ENCODE measurements at regions not wholly inside any gene's neighbourhood (a gene's known extent, or its start where the extent isn't known, plus 50 kb on each side); places are given as distances from the start of the nearest gene placed in this dataset.

DNA sequence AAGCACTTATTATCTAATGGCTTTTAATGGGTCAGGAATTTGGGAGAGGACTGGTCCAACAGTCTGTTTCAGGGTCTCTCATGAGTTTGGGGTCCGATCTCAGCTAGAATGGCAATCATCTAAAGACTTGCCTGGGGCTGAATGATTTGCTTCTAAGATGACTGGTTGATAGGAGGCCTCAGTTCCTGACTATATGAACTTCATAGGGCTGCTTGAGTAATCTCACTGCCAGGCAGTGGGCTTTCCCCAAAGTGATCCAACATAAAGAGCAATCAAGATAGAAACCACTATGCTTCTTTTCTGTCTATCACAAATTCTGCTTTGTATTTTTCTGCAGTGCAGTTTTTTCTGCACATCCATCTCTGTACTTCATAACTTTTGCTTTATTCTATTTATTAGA lies 793.5 kb upstream of the CHAC2 start:
- Mint-ChIP-seq H3K36me3 (no peaks in the 10 kb centered on the region), H3K27ac (no peak overlapping the region), H3K4me3 (no peak overlapping the region), H3K9me3 (peaks cover 3% of the 10 kb centered on the region), H3K4me1 (no peaks in the 10 kb centered on the region)
- DNase-seq (ENCODE audit: low spot score in 2 of 2) (no peak), ATAC-seq (peak; percentile 82)

DNA sequence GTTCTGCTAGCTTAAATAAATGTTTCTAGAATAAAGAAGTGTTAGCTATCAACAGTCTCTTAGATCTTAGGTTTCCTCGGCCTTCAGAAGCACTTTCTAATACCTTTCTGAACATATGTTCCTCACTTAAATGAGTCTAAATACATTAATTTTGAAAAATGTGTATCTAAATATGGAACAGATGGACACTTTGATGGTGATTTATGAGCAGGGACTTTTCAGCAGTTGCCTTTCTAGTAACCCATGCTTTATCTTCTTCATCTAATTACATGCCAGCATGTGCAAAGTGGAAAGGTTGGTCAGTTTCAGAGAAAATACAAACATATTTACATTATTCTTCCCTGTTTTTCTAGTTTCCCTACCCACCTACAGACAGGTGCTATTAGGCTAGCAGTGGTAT lies 797.0 kb upstream of the CHAC2 start:
- Mint-ChIP-seq H3K9me3 (peaks cover 3% of the 10 kb centered on the region), H3K27ac (no peak overlapping the region), H3K4me3 (no peak overlapping the region), H3K4me1 (no peaks in the 10 kb centered on the region), H3K36me3 (no peaks in the 10 kb centered on the region)
- ATAC-seq (no peak), DNase-seq (ENCODE audit: low spot score in 2 of 2) (no peak)

DNA sequence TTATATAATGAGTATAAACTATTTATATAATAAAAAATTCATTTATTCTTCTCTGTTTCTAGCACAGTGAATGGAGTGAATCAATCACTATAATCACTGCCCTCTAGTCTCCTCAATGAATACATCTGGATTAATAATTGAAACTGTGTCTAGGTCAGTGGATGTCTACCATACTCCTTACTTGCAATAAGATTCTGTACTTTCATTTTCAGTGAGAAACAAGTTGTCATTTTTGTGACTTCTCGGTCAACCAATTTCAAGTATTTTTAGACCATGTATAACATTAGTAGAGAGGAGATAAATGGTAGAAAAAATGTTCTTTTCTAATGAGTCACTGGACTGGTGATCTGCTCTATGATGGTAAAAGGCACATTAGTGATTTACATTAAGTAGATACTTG lies 799.6 kb upstream of the CHAC2 start:
- H3K9me3 Mint-ChIP-seq, result peaks cover 3% of the 10 kb centered on the region
- DNase-seq (ENCODE audit: low spot score in 2 of 2) (no peak), ATAC-seq (no peak)
- no peaks in the 10 kb centered on the region for H3K4me1 Mint-ChIP-seq
- no peak overlapping the region for H3K4me3 Mint-ChIP-seq
- H3K27ac Mint-ChIP-seq, result no peak overlapping the region
- no peaks in the 10 kb centered on the region for H3K36me3 Mint-ChIP-seq

DNA sequence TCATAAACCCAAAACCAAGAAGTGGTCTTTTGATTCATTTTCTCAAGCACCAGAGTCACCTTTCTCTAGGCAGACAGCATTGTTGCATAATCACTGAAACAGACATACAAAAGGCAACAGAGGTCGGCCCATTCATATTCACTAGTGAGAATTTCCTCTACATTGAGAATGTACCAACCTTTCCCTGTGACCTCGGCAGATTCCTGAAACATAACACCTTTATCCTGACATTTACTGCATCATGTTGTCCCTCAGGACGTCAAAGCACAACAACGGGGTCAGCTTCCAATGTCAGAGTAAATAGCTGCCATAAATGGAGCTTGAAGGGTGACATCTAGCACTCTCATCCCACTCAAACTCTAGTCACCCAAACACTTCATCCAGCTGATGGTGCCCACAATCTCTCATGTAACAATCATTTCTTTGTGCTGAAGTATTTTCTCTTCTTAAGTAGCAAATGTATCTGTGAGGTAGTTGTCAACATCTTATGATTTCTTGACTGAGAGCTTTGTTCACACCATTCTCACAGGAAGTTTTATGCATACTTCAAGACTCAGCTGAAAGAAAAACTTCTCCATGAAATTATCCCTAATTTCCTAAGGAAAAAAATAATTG lies 802.6 kb upstream of the CHAC2 start:
- peaks cover 5% of the 10 kb centered on the region for H3K9me3 Mint-ChIP-seq
- no peaks in the 10 kb centered on the region for H3K4me1 Mint-ChIP-seq
- DNase-seq (ENCODE audit: low spot score in 2 of 2) (no peak), ATAC-seq (no peak)
- no peaks in the 10 kb centered on the region for H3K36me3 Mint-ChIP-seq
- H3K27ac Mint-ChIP-seq, result no peak overlapping the region
- H3K4me3 Mint-ChIP-seq, result no peak overlapping the region

DNA sequence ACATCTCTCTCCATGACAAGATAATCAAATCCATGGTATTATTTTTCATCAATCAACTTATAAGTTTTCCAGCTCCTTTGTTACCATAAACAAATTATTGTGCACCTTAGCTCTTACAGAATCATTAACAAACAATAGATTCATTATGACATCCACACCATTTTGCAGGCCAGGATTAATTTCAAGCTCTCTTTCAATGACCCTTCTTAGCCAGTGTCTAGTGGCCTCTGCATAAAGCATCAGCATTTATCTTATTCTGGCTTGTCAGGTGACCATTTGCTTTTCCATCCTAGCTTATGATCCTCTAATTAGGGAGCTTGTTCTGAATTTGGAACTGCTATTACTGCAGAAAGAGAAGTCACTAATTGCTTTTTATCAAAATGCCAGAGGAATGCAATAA lies 806.2 kb upstream of the CHAC2 start:
- ATAC-seq (no peak), DNase-seq (ENCODE audit: low spot score in 2 of 2) (no peak)
- Mint-ChIP-seq H3K9me3 (peaks cover 5% of the 10 kb centered on the region), H3K4me1 (no peaks in the 10 kb centered on the region), H3K4me3 (no peak overlapping the region), H3K36me3 (no peaks in the 10 kb centered on the region), H3K27ac (no peak overlapping the region)

DNA sequence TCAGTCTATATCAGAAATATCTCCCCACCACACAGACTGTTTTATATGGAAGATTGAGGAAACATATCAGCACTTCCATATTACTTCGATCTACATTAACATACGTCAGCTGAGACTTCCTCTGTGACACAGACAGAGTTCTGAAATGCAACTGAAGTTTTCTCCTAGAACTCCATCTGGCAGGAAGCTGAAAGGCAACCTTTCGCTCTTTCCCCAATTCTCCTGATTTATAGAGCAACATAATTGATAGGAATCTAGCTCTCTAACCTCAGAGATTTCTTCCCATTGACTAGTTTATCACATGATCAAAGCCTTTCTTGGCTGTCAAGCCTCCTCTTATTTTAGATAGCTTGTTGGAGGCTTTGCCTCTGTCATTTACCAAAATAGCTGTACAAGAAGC lies 806.7 kb upstream of the CHAC2 start:
- H3K4me1 Mint-ChIP-seq, result no peaks in the 10 kb centered on the region
- H3K4me3 Mint-ChIP-seq, result no peak overlapping the region
- peaks cover 5% of the 10 kb centered on the region for H3K9me3 Mint-ChIP-seq
- no peak overlapping the region for H3K27ac Mint-ChIP-seq
- ATAC-seq (no peak), DNase-seq (ENCODE audit: low spot score in 2 of 2) (no peak)
- H3K36me3 Mint-ChIP-seq, result no peaks in the 10 kb centered on the region

DNA sequence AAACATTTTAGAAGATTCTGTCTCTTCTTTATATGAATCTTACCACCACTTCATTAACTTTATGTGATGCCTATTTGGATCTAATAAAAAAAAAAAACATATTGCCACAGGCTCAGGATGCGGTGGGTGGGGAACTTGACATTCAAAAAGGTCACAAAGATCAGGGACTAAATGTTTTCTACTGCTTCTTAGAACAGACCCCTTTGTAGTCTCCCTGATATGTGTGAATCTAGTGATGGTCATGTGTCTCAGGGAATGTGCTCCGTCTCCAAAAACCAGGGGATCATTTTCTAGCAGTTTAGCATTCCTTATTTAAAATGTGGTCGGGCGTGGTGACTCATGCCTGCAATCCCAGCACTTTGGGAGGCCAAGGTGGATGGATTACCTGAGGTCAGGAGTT lies 807.8 kb upstream of the CHAC2 start:
- DNase-seq (ENCODE audit: low spot score in 2 of 2), result no peak
- Mint-ChIP-seq H3K4me3 (no peak overlapping the region), H3K9me3 (peaks cover 5% of the 10 kb centered on the region), H3K36me3 (no peaks in the 10 kb centered on the region), H3K4me1 (no peaks in the 10 kb centered on the region), H3K27ac (no peak overlapping the region)
- no peak for ATAC-seq

DNA sequence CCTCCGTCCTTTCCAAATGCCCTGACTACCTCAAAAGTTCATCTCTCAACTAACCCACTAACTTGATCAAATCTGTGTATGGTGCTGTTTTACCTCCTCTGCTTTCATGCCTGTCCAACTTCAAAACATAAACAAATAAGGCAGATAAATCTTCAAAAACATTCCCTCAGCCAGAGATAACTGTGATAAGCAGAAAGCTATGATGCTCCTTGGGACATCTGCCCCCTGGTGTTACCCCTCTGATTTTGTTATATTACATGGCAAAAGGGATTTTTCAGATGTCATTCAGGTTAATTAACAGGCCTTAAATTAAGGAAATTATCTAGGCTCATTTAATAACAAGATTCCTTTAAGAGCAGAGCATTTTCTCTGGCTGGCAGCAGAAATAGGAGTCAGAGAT lies 810.8 kb upstream of the CHAC2 start:
- H3K4me3 Mint-ChIP-seq, result no peak overlapping the region
- H3K36me3 Mint-ChIP-seq, result no peaks in the 10 kb centered on the region
- ATAC-seq (no peak), DNase-seq (ENCODE audit: low spot score in 2 of 2) (no peak)
- H3K27ac Mint-ChIP-seq, result no peak overlapping the region
- H3K4me1 Mint-ChIP-seq, result no peaks in the 10 kb centered on the region
- peaks cover 3% of the 10 kb centered on the region for H3K9me3 Mint-ChIP-seq

DNA sequence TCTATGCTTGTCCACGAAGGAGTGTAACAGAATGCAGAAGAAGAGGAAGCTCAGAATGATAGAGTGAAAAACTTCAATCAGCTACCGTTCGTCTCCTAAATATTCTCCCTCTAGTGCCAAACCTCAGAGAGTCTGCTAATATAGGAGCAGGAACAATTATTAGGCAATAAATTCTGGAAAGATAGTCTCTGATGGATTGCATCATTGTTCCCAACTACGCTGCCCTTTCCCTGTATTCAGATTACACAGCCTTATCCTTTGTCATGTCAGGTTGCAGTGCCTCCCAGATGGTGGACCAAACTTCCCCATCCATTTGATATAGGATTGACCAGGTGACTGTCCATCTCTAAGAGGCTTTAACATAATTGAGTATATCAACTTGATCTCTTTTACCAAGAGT lies 811.5 kb upstream of the CHAC2 start:
- Mint-ChIP-seq H3K4me3 (no peak overlapping the region), H3K27ac (no peak overlapping the region), H3K4me1 (no peaks in the 10 kb centered on the region), H3K9me3 (peaks cover 3% of the 10 kb centered on the region), H3K36me3 (no peaks in the 10 kb centered on the region)
- DNase-seq (ENCODE audit: low spot score in 2 of 2) (no peak), ATAC-seq (no peak)

DNA sequence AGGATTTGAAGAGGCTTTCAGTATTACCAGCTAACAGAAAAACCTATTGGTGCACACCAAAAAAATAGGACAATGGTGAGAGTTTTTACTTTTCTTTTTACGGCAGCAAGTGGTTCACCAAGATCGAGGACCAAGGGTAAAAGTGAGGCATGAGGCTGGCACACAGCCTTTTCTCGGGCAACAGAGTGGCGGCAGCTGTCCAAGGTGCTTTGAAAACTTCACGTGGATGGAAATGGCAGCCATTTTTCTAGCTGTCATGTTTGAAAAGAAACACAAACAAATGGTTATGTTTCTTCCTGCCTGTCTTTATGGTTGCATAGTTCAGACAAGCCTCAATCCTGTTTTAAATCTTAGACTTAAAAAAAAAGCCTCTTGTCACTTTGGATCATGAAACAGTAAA lies 812.5 kb upstream of the CHAC2 start:
- Mint-ChIP-seq H3K4me3 (no peak overlapping the region), H3K36me3 (no peaks in the 10 kb centered on the region), H3K4me1 (no peaks in the 10 kb centered on the region), H3K27ac (no peak overlapping the region), H3K9me3 (peaks cover 8% of the 10 kb centered on the region)
- DNase-seq (ENCODE audit: low spot score in 2 of 2) (no peak), ATAC-seq (no peak)

DNA sequence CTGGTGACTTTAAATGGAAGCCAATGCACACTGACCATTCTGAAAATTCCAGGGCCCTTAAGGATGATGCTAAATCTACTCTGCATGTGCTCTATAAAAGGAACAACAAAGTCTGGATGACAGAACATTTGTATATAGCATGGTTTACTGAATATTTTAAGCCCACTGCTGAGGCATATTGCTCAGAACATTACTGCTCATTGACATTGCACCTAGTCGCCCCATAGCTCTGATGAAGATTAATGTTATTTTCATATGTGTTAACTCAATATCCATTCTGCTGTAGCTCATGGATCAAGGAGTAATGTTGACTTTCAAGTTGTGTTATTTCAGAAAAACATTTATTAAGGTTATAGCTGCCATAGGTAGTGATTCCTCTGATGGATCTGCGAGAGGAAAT lies 827.5 kb upstream of the CHAC2 start:
- no peaks in the 10 kb centered on the region for H3K36me3 Mint-ChIP-seq
- no peak for ATAC-seq
- peaks cover 6% of the 10 kb centered on the region for H3K4me1 Mint-ChIP-seq
- no peak overlapping the region for H3K27ac Mint-ChIP-seq
- no peak for DNase-seq (ENCODE audit: low spot score in 2 of 2)
- peaks cover 3% of the 10 kb centered on the region for H3K9me3 Mint-ChIP-seq
- no peak overlapping the region for H3K4me3 Mint-ChIP-seq

DNA sequence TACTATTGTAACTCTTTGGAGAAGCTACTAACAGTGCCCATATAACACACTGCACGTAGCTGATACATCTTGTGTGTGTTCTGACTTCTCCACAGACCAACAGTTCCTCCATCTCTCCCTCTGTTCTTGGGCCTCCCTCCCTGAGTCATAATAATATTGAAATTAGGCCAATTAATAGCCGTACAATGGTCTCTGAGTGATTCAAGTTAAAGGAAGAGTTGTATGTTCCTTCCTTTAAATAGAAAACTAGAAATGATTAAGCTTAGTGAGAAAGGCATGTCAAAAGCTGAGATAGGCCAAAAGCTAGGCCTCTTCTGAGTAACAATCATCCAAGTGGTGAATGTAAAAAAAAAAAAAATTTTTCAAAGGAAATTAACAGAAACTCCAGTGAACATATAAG lies 828.4 kb upstream of the CHAC2 start:
- peak; percentile 68 for ATAC-seq
- H3K36me3 Mint-ChIP-seq, result no peaks in the 10 kb centered on the region
- peaks cover 3% of the 10 kb centered on the region for H3K9me3 Mint-ChIP-seq
- DNase-seq (ENCODE audit: low spot score in 2 of 2), result no peak
- H3K4me3 Mint-ChIP-seq, result no peak overlapping the region
- H3K27ac Mint-ChIP-seq, result no peak overlapping the region
- peaks cover 6% of the 10 kb centered on the region for H3K4me1 Mint-ChIP-seq

DNA sequence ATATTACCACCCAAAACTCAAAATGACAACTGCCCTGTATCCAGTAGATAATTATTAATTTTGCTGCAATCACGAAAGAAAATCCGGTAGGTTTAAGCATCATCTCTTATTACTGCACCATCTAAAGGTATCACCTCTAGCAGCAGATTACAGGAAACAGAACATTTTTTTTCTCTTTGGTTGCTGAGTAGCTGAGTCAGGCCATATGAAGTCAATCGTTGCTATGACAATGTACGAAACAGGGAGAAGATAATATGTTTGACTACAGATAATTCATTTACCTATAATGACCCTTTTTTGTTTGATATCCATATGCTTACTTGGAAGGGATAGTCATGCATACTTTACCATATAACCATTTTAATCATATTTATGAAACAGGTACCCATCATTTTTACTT lies 831.6 kb upstream of the CHAC2 start:
- Mint-ChIP-seq H3K36me3 (no peaks in the 10 kb centered on the region), H3K27ac (peak overlapping the region; percentile 46), H3K9me3 (no peaks in the 10 kb centered on the region), H3K4me1 (peaks cover 6% of the 10 kb centered on the region), H3K4me3 (peak overlapping the region; percentile 17)
- peak; percentile 80 for ATAC-seq
- DNase-seq (ENCODE audit: low spot score in 2 of 2), result no peak

DNA sequence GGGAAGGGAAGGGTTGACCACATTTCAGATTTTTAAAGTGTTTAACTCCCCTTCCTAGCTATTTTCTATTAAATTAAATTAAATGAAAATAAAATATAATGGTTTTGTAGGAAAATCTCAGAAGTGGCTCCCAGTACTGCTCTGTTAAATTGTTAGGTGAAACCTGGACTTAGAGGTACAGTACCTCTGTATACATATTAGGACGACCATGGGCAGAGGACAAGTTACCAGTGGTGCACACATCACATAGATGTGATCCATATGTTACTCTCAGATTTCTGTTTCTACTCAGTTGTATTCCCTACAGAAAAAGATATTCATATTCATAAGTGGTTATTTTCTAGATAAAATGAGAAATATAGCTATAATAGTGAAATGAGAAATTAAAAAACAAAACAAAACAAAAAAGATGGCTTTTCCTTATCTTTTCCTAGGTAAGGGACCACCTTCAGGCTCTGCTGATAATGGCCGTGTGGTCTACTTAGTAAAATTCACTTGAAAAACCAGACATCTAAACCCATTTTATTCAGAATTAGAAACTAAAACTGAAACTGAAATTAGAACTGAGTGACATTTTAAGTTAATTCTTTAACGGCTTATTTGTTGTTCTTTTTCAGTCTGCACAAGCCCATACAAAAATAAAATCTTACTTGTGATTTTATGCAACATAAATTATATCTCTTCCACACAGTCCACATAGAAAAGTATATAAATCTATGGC lies 832.5 kb upstream of the CHAC2 start:
- H3K36me3 Mint-ChIP-seq, result no peaks in the 10 kb centered on the region

DNA sequence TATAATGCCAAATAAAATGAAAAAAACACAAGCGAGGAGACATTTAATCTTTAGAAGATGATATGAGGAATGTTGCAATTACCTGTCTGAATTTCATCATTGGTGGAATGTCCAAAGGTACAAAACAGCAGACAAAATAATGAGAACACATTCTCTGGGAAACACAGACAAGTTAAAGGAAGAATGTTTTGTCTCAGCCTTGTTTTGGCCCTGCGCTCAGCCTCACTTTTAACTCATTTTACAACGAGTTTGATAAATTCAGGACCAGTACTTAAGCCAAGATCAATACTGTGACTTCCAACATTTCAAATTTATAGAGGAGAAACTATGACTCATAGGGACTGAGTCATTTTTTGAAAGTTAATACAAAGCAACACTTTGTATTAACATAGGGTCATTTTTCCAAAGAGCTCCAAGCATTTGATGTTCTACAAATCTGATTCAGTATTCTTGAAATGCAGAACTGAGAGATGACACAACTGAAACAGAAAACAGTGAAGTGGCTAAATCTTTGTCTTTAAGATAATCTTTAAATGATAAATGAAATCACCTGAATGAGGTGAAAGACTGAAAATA lies 833.2 kb upstream of the CHAC2 start:
- DNase-seq (ENCODE audit: low spot score in 2 of 2), result no peak
- Mint-ChIP-seq H3K4me1 (peaks cover 6% of the 10 kb centered on the region), H3K4me3 (no peak overlapping the region), H3K36me3 (no peaks in the 10 kb centered on the region), H3K27ac (no peak overlapping the region), H3K9me3 (peaks cover 3% of the 10 kb centered on the region)
- peak; percentile 57 for ATAC-seq

More for the DNA sequence above, 832.5 kb upstream of the CHAC2 start:
- Mint-ChIP-seq H3K4me3 (peak overlapping the region; percentile 17), H3K4me1 (peaks cover 6% of the 10 kb centered on the region), H3K27ac (peak overlapping the region; percentile 46), H3K9me3 (peaks cover 3% of the 10 kb centered on the region)
- ATAC-seq, result no peak
- DNase-seq (ENCODE audit: low spot score in 2 of 2), result no peak

DNA sequence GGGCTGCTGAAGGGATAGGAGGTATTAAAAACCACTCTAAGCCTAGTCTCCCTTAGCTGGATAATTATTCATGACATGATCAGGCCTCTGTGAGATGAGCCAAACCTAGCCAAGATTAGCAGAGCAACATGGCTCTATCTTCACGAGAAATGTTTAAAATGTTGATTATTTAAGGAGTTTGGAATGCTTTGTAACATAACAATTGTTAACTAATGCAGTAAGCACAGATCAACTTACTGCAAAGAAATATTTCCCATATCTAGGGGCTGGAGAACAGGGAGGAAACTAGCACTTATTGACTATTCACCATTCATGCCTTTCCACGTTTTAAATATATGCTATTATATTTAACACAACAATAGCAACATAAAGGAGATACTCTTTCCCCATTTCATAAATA lies 833.7 kb upstream of the CHAC2 start:
- H3K4me3 Mint-ChIP-seq, result no peak overlapping the region
- DNase-seq (ENCODE audit: low spot score in 2 of 2) (no peak), ATAC-seq (no peak)
- H3K4me1 Mint-ChIP-seq, result peaks cover 6% of the 10 kb centered on the region
- peaks cover 3% of the 10 kb centered on the region for H3K9me3 Mint-ChIP-seq
- no peak overlapping the region for H3K27ac Mint-ChIP-seq
- H3K36me3 Mint-ChIP-seq, result no peaks in the 10 kb centered on the region

Data from stimulated activated effector memory CD8-positive, alpha-beta T cell treated with anti-CD3 and anti-CD28 coated beads, Interleukin-12 subunit alpha, Interleukin-12 subunit beta, amount 100 ng/mL, for 72 hours (primary cell).